Osteocyte (in vitro differentiated cells): ENCODE measurements at regions not wholly inside any gene's neighbourhood (a gene's known extent, or its start where the extent isn't known, plus 50 kb on each side); places are given as distances from the start of the nearest gene placed in this dataset.
"Not testable (repeated sequence)": the region's sequence is repeated elsewhere in the genome, so short reads cannot be mapped to it uniquely, and the experiment has no call there.

Experiments
- DNase-seq: peaks from one replicate; pipeline ENCODE4 v3.0.0; 2021; ENCODE audit warnings: mixed read lengths; ENCODE audit not compliant: unreplicated experiment; ENCODE audit errors: extremely low spot score
- H3K27ac Mint-ChIP-seq: one replicate; pipeline ENCODE4 v1.8.0; 2021; ENCODE audit warnings: mild to moderate bottlenecking, mixed read lengths; ENCODE audit not compliant: unreplicated experiment
- H3K27me3 Mint-ChIP-seq: one replicate; pipeline ENCODE4 v1.8.0; 2021; ENCODE audit warnings: mixed read lengths; ENCODE audit not compliant: unreplicated experiment
- H3K36me3 Mint-ChIP-seq: one replicate; pipeline ENCODE4 v1.8.0; 2021; ENCODE audit warnings: mixed read lengths; ENCODE audit not compliant: unreplicated experiment
- H3K4me1 Mint-ChIP-seq: one replicate; pipeline ENCODE4 v1.8.0; 2021; ENCODE audit warnings: mixed read lengths; ENCODE audit not compliant: unreplicated experiment
- H3K4me3 Mint-ChIP-seq: one replicate; pipeline ENCODE4 v1.8.0; 2021; ENCODE audit warnings: mild to moderate bottlenecking, moderate library complexity, mixed read lengths; ENCODE audit not compliant: unreplicated experiment
- H3K9me3 Mint-ChIP-seq: one replicate; pipeline ENCODE4 v1.8.0; 2021; ENCODE audit warnings: mixed read lengths; ENCODE audit not compliant: unreplicated experiment
- CTCF ChIP-seq: fragments of 200-600 bp; sonication (generic); IDR thresholded peaks from 2 replicates; pipeline ENCODE4 v1.5.0; 2021; ENCODE audit warnings: antibody characterized with exemption, mild to moderate bottlenecking, moderate library complexity

GRCh38 chr2:241999184-241999583 is 129.7 kb downstream of the RTP5 start:
- Mint-ChIP-seq H3K4me1 (no peaks in the 10 kb centered on the region), H3K9me3 (no peaks in the 10 kb centered on the region), H3K36me3 (no peaks in the 10 kb centered on the region), H3K27me3 (peaks cover 5% of the 10 kb centered on the region), H3K4me3 (no peak overlapping the region), H3K27ac (no peak overlapping the region)
- TF ChIP-seq CTCF = no peak
- no peak for DNase-seq

GRCh38 chr2:242001853-242002252 is 132.3 kb downstream of the RTP5 start:
- no peak for TF ChIP-seq CTCF
- H3K27me3 Mint-ChIP-seq = peaks cover 5% of the 10 kb centered on the region
- no peak overlapping the region for H3K27ac Mint-ChIP-seq
- H3K4me3 Mint-ChIP-seq = no peak overlapping the region
- H3K36me3 Mint-ChIP-seq = no peaks in the 10 kb centered on the region
- no peaks in the 10 kb centered on the region for H3K9me3 Mint-ChIP-seq
- DNase-seq = no peak
- no peaks in the 10 kb centered on the region for H3K4me1 Mint-ChIP-seq

- Mint-ChIP-seq H3K36me3 (no peaks in the 10 kb centered on the region), H3K27ac (no peak overlapping the region), H3K4me3 (no peak overlapping the region), H3K27me3 (peaks cover 5% of the 10 kb centered on the region), H3K9me3 (no peaks in the 10 kb centered on the region), H3K4me1 (no peaks in the 10 kb centered on the region)
- no peak for TF ChIP-seq CTCF
- DNase-seq = no peak
Measured at GRCh38 chr2:242002944-242003343, 133.4 kb downstream of the RTP5 start.

GRCh38 chr2:242004223-242004901 is 134.8 kb downstream of the RTP5 start:
- peaks cover 5% of the 10 kb centered on the region for H3K27me3 Mint-ChIP-seq
- H3K36me3 Mint-ChIP-seq = no peaks in the 10 kb centered on the region
- DNase-seq = no peak
- H3K4me1 Mint-ChIP-seq = no peaks in the 10 kb centered on the region
- no peak for TF ChIP-seq CTCF
- no peak overlapping the region for H3K4me3 Mint-ChIP-seq
- H3K9me3 Mint-ChIP-seq = no peaks in the 10 kb centered on the region
- no peak overlapping the region for H3K27ac Mint-ChIP-seq

GRCh38 chr2:242004902-242005230 is 135.3 kb downstream of the RTP5 start:
- Mint-ChIP-seq H3K4me3 (no peak overlapping the region), H3K27me3 (peaks cover 5% of the 10 kb centered on the region), H3K4me1 (no peaks in the 10 kb centered on the region), H3K36me3 (no peaks in the 10 kb centered on the region), H3K9me3 (no peaks in the 10 kb centered on the region), H3K27ac (no peak overlapping the region)
- no peak for TF ChIP-seq CTCF
- no peak for DNase-seq

GRCh38 chr2:242006091-242006634 is 136.6 kb downstream of the RTP5 start:
- not testable (repeated sequence) for H3K9me3 Mint-ChIP-seq, H3K27ac Mint-ChIP-seq, H3K4me1 Mint-ChIP-seq, H3K36me3 Mint-ChIP-seq, H3K27me3 Mint-ChIP-seq, DNase-seq, H3K4me3 Mint-ChIP-seq

GRCh38 chr2:242008908-242009307 is 139.4 kb downstream of the RTP5 start:
- not testable (repeated sequence) for DNase-seq, H3K4me3 Mint-ChIP-seq, H3K36me3 Mint-ChIP-seq, H3K27me3 Mint-ChIP-seq, H3K9me3 Mint-ChIP-seq, H3K4me1 Mint-ChIP-seq, H3K27ac Mint-ChIP-seq

- DNase-seq, H3K9me3 Mint-ChIP-seq, H3K4me1 Mint-ChIP-seq, H3K36me3 Mint-ChIP-seq, H3K4me3 Mint-ChIP-seq, H3K27ac Mint-ChIP-seq, H3K27me3 Mint-ChIP-seq: not testable (repeated sequence)
Measured at GRCh38 chr2:242009846-242010245, 140.3 kb downstream of the RTP5 start.
